ENCODE measurements at regions not wholly inside any gene's neighbourhood (a gene's known extent, or its start where the extent isn't known, plus 50 kb on each side); places are given as distances from the start of the nearest gene placed in this dataset.

DNA sequence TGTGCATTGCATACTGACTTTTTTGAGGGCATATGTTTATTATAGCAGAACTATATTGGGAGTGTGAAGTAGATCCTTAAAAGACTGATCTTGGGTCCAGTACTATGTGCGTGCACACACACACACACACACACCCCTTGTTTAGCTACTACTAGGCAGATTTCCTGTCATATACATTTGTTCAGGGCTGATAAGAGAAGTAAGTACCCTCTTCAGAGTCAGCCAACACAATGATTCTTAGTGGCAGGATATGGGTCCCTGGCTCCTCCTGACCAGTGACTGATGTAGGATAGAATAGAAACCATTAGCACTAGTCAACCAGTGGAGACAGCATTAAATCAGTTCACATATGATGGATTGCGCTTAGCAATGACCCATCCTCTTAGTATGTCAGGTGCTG lies 76.2 kb upstream of the MIER3 start:
- TF ChIP-seq CTCF (IDR thresholded peaks at IDR 0.05) (no peak), EMX1 (CRISPR knock-in tag; IDR thresholded peaks at IDR 0.05) (no peak), ATF6 (CRISPR knock-in tag; IDR thresholded peaks at IDR 0.05) (no peak), MXD4 (CRISPR knock-in tag; IDR thresholded peaks at IDR 0.05; ENCODE audit: borderline replicate concordance) (no peak), ZNF263 (CRISPR knock-in tag; IDR thresholded peaks at IDR 0.05; ENCODE audit: low read depth) (no peak), CREB1 (CRISPR knock-in tag; IDR thresholded peaks at IDR 0.05) (no peak), TEAD4 (CRISPR knock-in tag; IDR thresholded peaks at IDR 0.05) (no peak), MAX (CRISPR knock-in tag; IDR thresholded peaks at IDR 0.05) (no peak), CBFB (CRISPR knock-in tag; IDR thresholded peaks at IDR 0.05; ENCODE audit: low read depth) (no peak), ZBTB43 (CRISPR knock-in tag; IDR thresholded peaks at IDR 0.05) (no peak), NFYB (CRISPR knock-in tag; conservative IDR thresholded peaks at IDR 0.05; ENCODE audit: low read depth) (no peak), KAT7 (CRISPR knock-in tag; IDR thresholded peaks at IDR 0.05; ENCODE audit: borderline replicate concordance) (no peak)
- TF ChIP-seq, protein P1, sequence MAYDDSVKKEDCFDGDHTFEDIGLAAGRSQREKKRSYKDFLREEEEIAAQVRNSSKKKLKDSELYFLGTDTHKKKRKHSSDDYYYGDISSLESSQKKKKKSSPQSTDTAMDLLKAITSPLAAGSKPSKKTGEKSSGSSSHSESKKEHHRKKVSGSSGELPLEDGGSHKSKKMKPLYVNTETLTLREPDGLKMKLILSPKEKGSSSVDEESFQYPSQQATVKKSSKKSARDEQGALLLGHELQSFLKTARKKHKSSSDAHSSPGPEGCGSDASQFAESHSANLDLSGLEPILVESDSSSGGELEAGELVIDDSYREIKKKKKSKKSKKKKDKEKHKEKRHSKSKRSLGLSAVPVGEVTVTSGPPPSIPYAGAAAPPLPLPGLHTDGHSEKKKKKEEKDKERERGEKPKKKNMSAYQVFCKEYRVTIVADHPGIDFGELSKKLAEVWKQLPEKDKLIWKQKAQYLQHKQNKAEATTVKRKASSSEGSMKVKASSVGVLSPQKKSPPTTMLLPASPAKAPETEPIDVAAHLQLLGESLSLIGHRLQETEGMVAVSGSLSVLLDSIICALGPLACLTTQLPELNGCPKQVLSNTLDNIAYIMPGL (CRISPR knock-in tag; IDR thresholded peaks at IDR 0.05), result no peak
- TF ChIP-seq, protein P2, sequence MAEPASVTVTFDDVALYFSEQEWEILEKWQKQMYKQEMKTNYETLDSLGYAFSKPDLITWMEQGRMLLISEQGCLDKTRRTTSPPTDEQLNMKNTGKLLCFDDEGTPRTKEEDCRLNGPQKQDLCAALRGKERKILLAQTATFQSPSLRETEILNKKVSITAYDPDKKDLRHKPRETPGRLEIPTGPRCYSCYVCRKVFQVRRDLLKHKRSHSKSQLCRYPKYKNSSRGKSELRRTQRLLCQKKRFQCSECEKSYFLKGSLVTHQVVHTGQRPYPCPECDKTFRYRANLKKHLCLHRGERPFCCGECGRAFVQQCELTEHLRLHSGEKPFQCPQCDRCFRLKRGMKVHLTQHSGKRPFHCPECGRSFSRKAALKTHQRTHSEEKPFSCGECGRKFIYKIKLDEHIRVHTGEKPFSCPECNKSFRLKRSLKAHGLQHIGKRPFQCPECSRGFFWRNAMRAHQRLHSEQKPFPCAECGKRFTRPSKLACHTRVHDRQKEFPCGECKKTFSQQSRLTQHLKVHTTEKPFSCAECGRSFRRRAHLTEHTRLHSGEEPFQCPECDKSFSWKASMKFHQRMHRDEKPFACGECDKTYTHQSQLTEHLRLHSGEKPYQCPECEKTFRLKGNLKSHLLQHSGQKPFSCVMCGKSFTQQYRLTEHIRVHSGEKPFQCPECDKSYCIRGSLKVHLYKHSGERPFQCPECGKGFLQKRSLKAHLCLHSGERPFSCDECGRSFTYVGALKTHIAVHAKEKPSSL (CRISPR knock-in tag; conservative IDR thresholded peaks at IDR 0.05), result no peak

Measured in WTC11 (cell line).